22Rv1 (cell line): ENCODE measurements at regions not wholly inside any gene's neighbourhood (a gene's known extent, or its start where the extent isn't known, plus 50 kb on each side); places are given as distances from the start of the nearest gene placed in this dataset.

ENCODE experiments used
- ZFX ChIP-seq: fragments of 450-650 bp; IDR thresholded peaks from 2 replicates; pipeline ENCODE4 v1.6.1; 2017; ENCODE audit warnings: antibody characterized with exemption, borderline replicate concordance
- TF ChIP-seq, protein P1 (sequence below): fragments of 450-650 bp; IDR thresholded peaks from 2 replicates; pipeline ENCODE4 v1.5.1; 2017; ENCODE audit warnings: mild to moderate bottlenecking

DNA sequence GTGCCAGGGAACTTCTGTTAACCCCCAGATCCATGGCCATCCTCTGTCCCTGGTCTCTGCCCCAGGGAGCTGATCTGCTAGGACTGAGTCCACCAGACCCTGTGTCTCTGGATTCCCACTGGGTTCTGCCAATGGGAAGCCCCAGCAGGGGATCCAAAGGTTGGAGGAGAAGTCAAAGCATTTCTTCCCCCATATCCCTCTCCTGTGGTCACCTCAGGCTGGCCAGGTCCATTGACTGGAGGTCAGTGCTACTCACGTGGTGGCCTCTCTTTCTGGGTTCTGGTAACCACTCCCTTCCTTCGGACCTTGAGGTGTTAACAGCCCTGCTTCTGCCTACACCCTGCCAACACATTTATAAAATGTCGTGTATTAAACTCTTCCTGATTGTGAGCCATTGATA lies 69.7 kb upstream of the NECTIN1 start:
- TF ChIP-seq, protein P1, sequence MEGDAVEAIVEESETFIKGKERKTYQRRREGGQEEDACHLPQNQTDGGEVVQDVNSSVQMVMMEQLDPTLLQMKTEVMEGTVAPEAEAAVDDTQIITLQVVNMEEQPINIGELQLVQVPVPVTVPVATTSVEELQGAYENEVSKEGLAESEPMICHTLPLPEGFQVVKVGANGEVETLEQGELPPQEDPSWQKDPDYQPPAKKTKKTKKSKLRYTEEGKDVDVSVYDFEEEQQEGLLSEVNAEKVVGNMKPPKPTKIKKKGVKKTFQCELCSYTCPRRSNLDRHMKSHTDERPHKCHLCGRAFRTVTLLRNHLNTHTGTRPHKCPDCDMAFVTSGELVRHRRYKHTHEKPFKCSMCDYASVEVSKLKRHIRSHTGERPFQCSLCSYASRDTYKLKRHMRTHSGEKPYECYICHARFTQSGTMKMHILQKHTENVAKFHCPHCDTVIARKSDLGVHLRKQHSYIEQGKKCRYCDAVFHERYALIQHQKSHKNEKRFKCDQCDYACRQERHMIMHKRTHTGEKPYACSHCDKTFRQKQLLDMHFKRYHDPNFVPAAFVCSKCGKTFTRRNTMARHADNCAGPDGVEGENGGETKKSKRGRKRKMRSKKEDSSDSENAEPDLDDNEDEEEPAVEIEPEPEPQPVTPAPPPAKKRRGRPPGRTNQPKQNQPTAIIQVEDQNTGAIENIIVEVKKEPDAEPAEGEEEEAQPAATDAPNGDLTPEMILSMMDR = no peak
- TF ChIP-seq ZFX = no peak
